ENCODE measurements at regions not wholly inside any gene's neighbourhood (a gene's known extent, or its start where the extent isn't known, plus 50 kb on each side); places are given as distances from the start of the nearest gene placed in this dataset.
"Not testable (repeated sequence)": the region's sequence is repeated elsewhere in the genome, so short reads cannot be mapped to it uniquely, and the experiment has no call there.

DNA sequence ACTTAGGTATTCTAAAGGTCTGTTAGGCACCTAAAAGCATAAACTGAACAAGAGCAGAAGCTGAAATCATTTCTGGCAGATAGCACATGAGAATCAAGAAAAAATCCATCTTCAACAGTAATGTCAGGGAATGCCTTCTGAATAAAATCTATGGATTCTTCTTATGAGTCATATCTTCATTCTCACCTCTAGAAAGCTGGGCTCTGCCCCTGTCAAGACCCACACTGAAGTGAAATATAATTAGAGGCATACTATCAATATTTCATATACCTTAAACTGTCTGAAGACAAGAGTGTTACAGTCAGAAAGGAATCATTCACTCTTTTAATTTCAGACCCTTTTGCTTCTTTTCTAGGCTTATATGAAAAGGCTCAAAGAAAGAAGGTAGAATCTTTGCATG lies 485.8 kb upstream of the PTCHD4 start:
- Histone ChIP-seq H3K4me1 (ENCODE audit: insufficient read depth, low read length) (no peaks in the 10 kb centered on the region), H3K36me3 (ENCODE audit: insufficient read depth, low read length) (no peaks in the 10 kb centered on the region), H3K27me3 (ENCODE audit: insufficient read depth, low read length) (no peaks in the 10 kb centered on the region), H3K9me3 (ENCODE audit: control insufficient read depth in 1 of 2, low read length in 2 of 2) (no peaks in the 10 kb centered on the region), H3K4me3 (ENCODE audit: low read length in 2 of 2) (no peak overlapping the region), H3K27ac (ENCODE audit: low read depth, low read length) (no peak overlapping the region)
- H3K4me1 Mint-ChIP-seq: no peaks in the 10 kb centered on the region
- no peak overlapping the region for H3K4me3 Mint-ChIP-seq
- intact Hi-C loops (cut with micrococcal nuclease): no loop called here
- ChIA-PET CTCF (ENCODE audit: partially characterized antibody) (no interaction called here), POLR2A (ENCODE audit: partially characterized antibody) (no interaction called here)
- no peak overlapping the region for H3K27ac Mint-ChIP-seq
- H3K36me3 Mint-ChIP-seq: no peaks in the 10 kb centered on the region
- H3K9me3 Mint-ChIP-seq: peaks cover 0 to 13% (median 10%) of the 10 kb centered on the region in 8 donors
- H3K27me3 Mint-ChIP-seq: no peaks in the 10 kb centered on the region
- DNase-seq: no peak

DNA sequence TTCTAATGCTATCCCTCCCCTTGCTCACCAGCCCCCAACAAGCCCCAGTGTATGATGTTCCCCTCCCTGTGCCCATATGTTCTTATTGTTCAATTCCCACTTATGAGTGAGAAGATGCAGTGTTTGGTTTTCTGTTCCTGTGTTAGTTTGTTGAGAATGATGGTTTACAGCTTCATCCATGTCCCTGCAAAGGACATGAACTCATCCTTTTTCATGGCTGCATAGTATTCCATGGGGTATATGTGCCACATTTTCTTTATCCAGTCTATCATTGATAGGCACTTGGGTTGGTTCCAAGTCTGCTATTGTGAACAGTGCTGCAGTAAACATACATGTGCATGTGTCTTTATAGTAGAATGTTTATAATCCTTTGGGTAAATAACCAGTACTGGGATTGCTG lies 480.2 kb upstream of the PTCHD4 start:
- H3K27ac Mint-ChIP-seq; DNase-seq; H3K9me3 ChIP-seq (ENCODE audit: control insufficient read depth in 1 of 2, low read length in 2 of 2); H3K27me3 Mint-ChIP-seq; H3K4me1 Mint-ChIP-seq; H3K27me3 ChIP-seq (ENCODE audit: insufficient read depth, low read length); H3K36me3 Mint-ChIP-seq; H3K4me3 Mint-ChIP-seq; H3K27ac ChIP-seq (ENCODE audit: low read depth, low read length); POLR2A ChIA-PET (ENCODE audit: partially characterized antibody); intact Hi-C loops (cut with micrococcal nuclease); H3K4me1 ChIP-seq (ENCODE audit: insufficient read depth, low read length); H3K36me3 ChIP-seq (ENCODE audit: insufficient read depth, low read length); H3K4me3 ChIP-seq (ENCODE audit: low read length in 2 of 2); CTCF ChIA-PET (ENCODE audit: partially characterized antibody): not testable (repeated sequence)
- H3K9me3 Mint-ChIP-seq: peaks cover 0 to 20% (median 10%) of the 10 kb centered on the region in 8 donors

DNA sequence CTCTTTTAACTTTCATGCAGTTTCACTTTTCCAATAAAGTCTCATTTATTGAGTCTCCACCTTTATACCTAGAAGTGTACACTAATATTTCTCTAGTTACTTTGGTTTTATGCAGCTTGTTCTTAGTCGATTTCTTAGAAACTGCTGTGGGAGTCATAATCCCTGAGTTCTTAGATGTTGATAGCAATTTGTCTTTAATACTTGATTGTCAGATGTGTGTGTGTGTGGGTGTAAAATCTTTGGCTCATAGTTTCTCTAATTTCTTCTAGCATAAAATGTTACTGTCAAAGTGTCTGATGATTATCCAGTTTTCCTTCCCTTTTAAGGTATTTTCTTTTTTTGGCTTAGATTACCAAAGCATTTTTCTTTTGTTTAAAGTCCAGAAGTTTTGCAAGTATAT lies 473.8 kb upstream of the PTCHD4 start:
- H3K9me3 ChIP-seq (ENCODE audit: control insufficient read depth in 1 of 2, low read length in 2 of 2): no peaks in the 10 kb centered on the region
- intact Hi-C loops (cut with micrococcal nuclease): no loop called here
- no peak overlapping the region for H3K4me3 Mint-ChIP-seq

DNA sequence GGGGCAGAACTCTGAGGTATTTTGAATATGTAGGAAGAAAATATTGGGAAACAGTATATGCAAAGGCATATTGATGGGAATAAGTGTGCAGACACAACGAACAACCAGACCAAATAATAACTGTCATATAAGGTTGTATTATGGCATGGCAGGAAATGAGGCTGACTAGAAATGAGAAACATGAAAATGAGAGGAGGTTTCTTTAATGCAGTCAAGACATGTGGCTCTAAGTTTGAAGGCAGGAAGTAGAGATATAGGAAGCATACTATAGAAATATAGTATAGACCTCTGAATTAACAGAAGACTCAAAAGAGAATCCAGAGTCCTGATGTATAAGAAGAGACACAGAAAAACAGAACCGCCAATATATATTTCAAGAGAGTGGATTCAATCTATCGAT lies 459.7 kb upstream of the PTCHD4 start:
- Mint-ChIP-seq H3K27ac (no peak overlapping the region), H3K36me3 (no peaks in the 10 kb centered on the region), H3K27me3 (no peaks in the 10 kb centered on the region), H3K4me1 (no peaks in the 10 kb centered on the region), H3K9me3 (peaks cover 1 to 9% (median 4%) of the 10 kb centered on the region in 8 donors), H3K4me3 (no peak overlapping the region)
- intact Hi-C loops (cut with micrococcal nuclease): no loop called here
- H3K4me1 ChIP-seq (ENCODE audit: insufficient read depth, low read length): no peaks in the 10 kb centered on the region
- POLR2A ChIA-PET (ENCODE audit: partially characterized antibody): no interaction called here
- H3K4me3 ChIP-seq (ENCODE audit: low read length in 2 of 2): no peak overlapping the region
- H3K27ac ChIP-seq (ENCODE audit: low read depth, low read length): no peak overlapping the region
- no peak for DNase-seq
- no peaks in the 10 kb centered on the region for H3K27me3 ChIP-seq (ENCODE audit: insufficient read depth, low read length)
- H3K9me3 ChIP-seq (ENCODE audit: control insufficient read depth in 1 of 2, low read length in 2 of 2): no peaks in the 10 kb centered on the region
- H3K36me3 ChIP-seq (ENCODE audit: insufficient read depth, low read length): no peaks in the 10 kb centered on the region
- CTCF ChIA-PET (ENCODE audit: partially characterized antibody): no interaction called here

More for the DNA sequence above, 473.8 kb upstream of the PTCHD4 start:
- DNase-seq: no peak
- Histone ChIP-seq H3K4me1 (ENCODE audit: insufficient read depth, low read length) (no peaks in the 10 kb centered on the region), H3K4me3 (ENCODE audit: low read length in 2 of 2) (no peak overlapping the region), H3K36me3 (ENCODE audit: insufficient read depth, low read length) (no peaks in the 10 kb centered on the region), H3K27ac (ENCODE audit: low read depth, low read length) (no peak overlapping the region), H3K27me3 (ENCODE audit: insufficient read depth, low read length) (no peaks in the 10 kb centered on the region)
- peaks cover 0 to 4% (median 0%) of the 10 kb centered on the region in 8 donors for H3K9me3 Mint-ChIP-seq
- H3K27me3 Mint-ChIP-seq: no peaks in the 10 kb centered on the region
- ChIA-PET CTCF (ENCODE audit: partially characterized antibody) (no interaction called here), POLR2A (ENCODE audit: partially characterized antibody) (no interaction called here)
- no peaks in the 10 kb centered on the region for H3K36me3 Mint-ChIP-seq
- H3K4me1 Mint-ChIP-seq: no peaks in the 10 kb centered on the region
- H3K27ac Mint-ChIP-seq: no peak overlapping the region

DNA sequence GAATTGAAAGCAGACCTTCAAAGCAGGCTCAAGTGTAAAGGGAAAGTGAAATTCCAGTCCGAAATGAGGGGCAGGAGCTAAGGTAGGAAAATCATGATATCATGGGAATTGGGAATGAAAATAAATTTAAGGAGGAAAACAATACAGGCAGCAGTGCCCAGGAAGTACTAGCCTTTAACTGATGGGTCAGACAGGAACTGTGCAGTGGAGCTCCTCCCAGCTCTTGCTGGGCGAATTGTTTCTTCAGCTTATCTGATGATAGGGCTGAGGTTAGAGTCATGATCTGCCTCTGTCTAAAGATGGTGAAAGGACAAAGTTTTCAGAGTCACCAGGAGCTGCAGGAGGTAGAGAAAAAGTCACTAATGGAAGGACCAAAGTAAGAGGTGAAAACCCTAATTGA lies 457.9 kb upstream of the PTCHD4 start:
- Mint-ChIP-seq H3K4me1 (no peaks in the 10 kb centered on the region), H3K36me3 (no peaks in the 10 kb centered on the region), H3K4me3 (no peak overlapping the region), H3K9me3 (peaks cover 0 to 12% (median 5%) of the 10 kb centered on the region in 8 donors), H3K27me3 (no peaks in the 10 kb centered on the region), H3K27ac (no peak overlapping the region)
- DNase-seq: no peak
- intact Hi-C loops (cut with micrococcal nuclease): no loop called here
- Histone ChIP-seq H3K4me1 (ENCODE audit: insufficient read depth, low read length) (no peaks in the 10 kb centered on the region), H3K9me3 (ENCODE audit: control insufficient read depth in 1 of 2, low read length in 2 of 2) (no peaks in the 10 kb centered on the region), H3K4me3 (ENCODE audit: low read length in 2 of 2) (no peak overlapping the region), H3K27me3 (ENCODE audit: insufficient read depth, low read length) (no peaks in the 10 kb centered on the region), H3K27ac (ENCODE audit: low read depth, low read length) (no peak overlapping the region), H3K36me3 (ENCODE audit: insufficient read depth, low read length) (no peaks in the 10 kb centered on the region)
- ChIA-PET CTCF (ENCODE audit: partially characterized antibody) (no interaction called here), POLR2A (ENCODE audit: partially characterized antibody) (no interaction called here)

DNA sequence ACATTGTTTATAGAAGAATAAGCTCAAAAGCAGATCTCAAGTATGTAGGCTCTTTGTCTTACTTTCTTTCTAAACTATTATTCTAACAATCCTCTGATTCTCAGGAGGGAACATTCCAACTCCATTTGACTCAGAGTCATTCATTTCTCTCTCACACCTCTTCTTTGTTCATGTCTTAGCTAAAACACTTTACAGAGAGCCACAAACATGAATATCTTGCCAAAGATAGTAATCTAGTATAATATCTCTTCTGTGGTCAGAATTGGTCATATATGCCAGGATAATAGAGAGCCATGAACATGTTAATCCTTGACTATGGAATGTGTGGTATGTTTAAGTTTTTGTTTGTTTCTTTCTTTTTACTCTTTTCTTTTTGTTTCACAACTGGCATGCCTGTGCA lies 456.0 kb upstream of the PTCHD4 start:
- Mint-ChIP-seq H3K27ac (no peak overlapping the region), H3K4me1 (no peaks in the 10 kb centered on the region), H3K9me3 (peaks cover 0 to 14% (median 5%) of the 10 kb centered on the region in 8 donors), H3K36me3 (no peaks in the 10 kb centered on the region), H3K4me3 (no peak overlapping the region), H3K27me3 (no peaks in the 10 kb centered on the region)
- intact Hi-C loops (cut with micrococcal nuclease): no loop called here
- no peaks in the 10 kb centered on the region for H3K4me1 ChIP-seq (ENCODE audit: insufficient read depth, low read length)
- POLR2A ChIA-PET (ENCODE audit: partially characterized antibody): no interaction called here
- CTCF ChIA-PET (ENCODE audit: partially characterized antibody): no interaction called here
- no peak overlapping the region for H3K4me3 ChIP-seq (ENCODE audit: low read length in 2 of 2)
- H3K9me3 ChIP-seq (ENCODE audit: control insufficient read depth in 1 of 2, low read length in 2 of 2): no peaks in the 10 kb centered on the region
- no peaks in the 10 kb centered on the region for H3K27me3 ChIP-seq (ENCODE audit: insufficient read depth, low read length)
- no peak overlapping the region for H3K27ac ChIP-seq (ENCODE audit: low read depth, low read length)
- no peaks in the 10 kb centered on the region for H3K36me3 ChIP-seq (ENCODE audit: insufficient read depth, low read length)
- no peak for DNase-seq

DNA sequence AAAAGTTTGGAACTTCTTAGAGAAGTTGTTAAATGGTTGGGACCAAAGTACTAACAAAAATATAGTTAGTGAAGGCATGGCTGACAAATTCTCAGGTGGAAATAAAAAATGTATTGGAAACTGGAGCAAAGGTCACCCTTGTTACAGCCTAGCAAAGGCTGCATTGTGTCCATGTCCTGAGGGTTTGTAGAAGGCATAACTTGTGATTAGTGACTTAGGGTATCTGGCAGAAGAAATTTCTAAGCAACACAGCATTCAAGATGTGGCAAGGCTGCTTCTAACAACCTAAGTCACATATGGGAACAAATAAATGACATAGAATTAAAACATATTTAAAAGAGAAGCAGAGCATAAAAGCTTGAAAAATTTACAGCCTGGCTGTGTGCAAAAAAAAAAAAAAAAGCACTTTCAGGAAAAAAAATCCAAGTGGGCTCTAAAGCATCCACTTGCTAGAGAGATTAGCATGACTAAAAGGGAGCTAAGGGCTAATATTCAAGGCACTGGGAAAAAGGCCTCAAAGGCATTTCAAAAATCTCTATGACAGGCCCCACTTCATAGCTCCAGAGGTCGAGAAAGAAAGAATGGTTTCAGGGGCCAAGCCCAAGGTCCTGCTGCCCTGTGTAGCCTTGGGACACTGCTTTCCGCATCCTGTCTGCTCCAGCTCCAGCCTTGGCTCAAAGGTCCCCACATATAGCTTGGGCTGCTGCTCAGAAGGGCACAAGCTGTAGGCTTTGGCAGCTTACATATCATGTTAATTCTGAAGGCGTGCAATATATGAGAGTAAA lies 453.2 kb upstream of the PTCHD4 start:
- no peak overlapping the region for H3K4me3 ChIP-seq (ENCODE audit: low read length in 2 of 2)
- no peak for DNase-seq
- no peak overlapping the region for H3K4me3 Mint-ChIP-seq
- no peaks in the 10 kb centered on the region for H3K4me1 ChIP-seq (ENCODE audit: insufficient read depth, low read length)
- peaks cover 3 to 14% (median 8%) of the 10 kb centered on the region in 8 donors for H3K9me3 Mint-ChIP-seq
- no peaks in the 10 kb centered on the region for H3K27me3 ChIP-seq (ENCODE audit: insufficient read depth, low read length)
- H3K27me3 Mint-ChIP-seq: no peaks in the 10 kb centered on the region
- no peaks in the 10 kb centered on the region for H3K36me3 ChIP-seq (ENCODE audit: insufficient read depth, low read length)
- H3K36me3 Mint-ChIP-seq: no peaks in the 10 kb centered on the region
- ChIA-PET POLR2A (ENCODE audit: partially characterized antibody) (no interaction called here), CTCF (ENCODE audit: partially characterized antibody) (no interaction called here)
- H3K4me1 Mint-ChIP-seq: no peaks in the 10 kb centered on the region
- H3K9me3 ChIP-seq (ENCODE audit: control insufficient read depth in 1 of 2, low read length in 2 of 2): no peaks in the 10 kb centered on the region
- H3K27ac ChIP-seq (ENCODE audit: low read depth, low read length): no peak overlapping the region
- no peak overlapping the region for H3K27ac Mint-ChIP-seq
- intact Hi-C loops (cut with micrococcal nuclease): no loop called here

DNA sequence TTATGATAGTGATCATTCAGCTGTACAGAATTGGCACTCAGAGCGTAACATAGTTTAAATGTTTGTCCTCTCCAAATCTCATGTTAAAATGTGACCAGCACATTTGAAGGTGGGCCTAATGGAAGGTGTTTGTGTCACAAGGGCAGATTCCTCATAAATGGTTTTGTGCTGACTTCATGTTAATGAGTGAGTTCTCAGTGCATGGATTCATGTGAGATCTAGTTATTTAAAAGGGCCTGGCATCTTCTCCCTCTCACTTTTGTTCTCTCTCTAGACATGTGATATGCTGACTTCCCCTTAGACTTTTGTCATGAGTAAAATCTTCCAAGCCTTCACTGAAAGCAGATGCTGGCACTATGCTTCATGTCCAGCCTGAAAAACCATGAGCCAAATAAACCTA lies 452.4 kb upstream of the PTCHD4 start:
- DNase-seq: no peak
- H3K27me3 ChIP-seq (ENCODE audit: insufficient read depth, low read length): no peaks in the 10 kb centered on the region
- intact Hi-C loops (cut with micrococcal nuclease): no loop called here

More for the DNA sequence above, 452.4 kb upstream of the PTCHD4 start:
- Mint-ChIP-seq H3K9me3 (peaks cover 0 to 14% (median 7%) of the 10 kb centered on the region in 8 donors), H3K4me3 (no peak overlapping the region), H3K27ac (no peak overlapping the region), H3K4me1 (no peaks in the 10 kb centered on the region), H3K27me3 (no peaks in the 10 kb centered on the region), H3K36me3 (no peaks in the 10 kb centered on the region)
- Histone ChIP-seq H3K36me3 (ENCODE audit: insufficient read depth, low read length) (no peaks in the 10 kb centered on the region), H3K9me3 (ENCODE audit: control insufficient read depth in 1 of 2, low read length in 2 of 2) (no peaks in the 10 kb centered on the region), H3K27ac (ENCODE audit: low read depth, low read length) (no peak overlapping the region), H3K4me1 (ENCODE audit: insufficient read depth, low read length) (no peaks in the 10 kb centered on the region), H3K4me3 (ENCODE audit: low read length in 2 of 2) (no peak overlapping the region)
- ChIA-PET CTCF (ENCODE audit: partially characterized antibody) (no interaction called here), POLR2A (ENCODE audit: partially characterized antibody) (no interaction called here)
